Caco-2 (cell line): ENCODE measurements at regions not wholly inside any gene's neighbourhood (a gene's known extent, or its start where the extent isn't known, plus 50 kb on each side); places are given as distances from the start of the nearest gene placed in this dataset.

Experiments used
- BruUV-seq: library from RNA; stranded (reverse); fragments of 400-500 nt; replicated peaks from 2 replicates; lab custom pipeline; 2021; lab: Mats Ljungman, UMichigan
- CTCF ChIA-PET: fragments of 300-600 bp; sonication (Branson Sonifier 250); formaldehyde crosslinking; loops from one replicate; lab custom pipeline; 2022; ENCODE audit warnings: antibody characterized with exemption; lab: Charles Lee
- POLR2A ChIA-PET: fragments of 300-600 bp; sonication (Branson Sonifier 250); formaldehyde crosslinking; loops from one replicate; lab custom pipeline; 2022; ENCODE audit warnings: antibody characterized with exemption; lab: Charles Lee
- DNase-seq, 2 experiments: peaks; one replicate each; pipeline versions ENCODE4 v3.0.0 to v3.0.0-alpha.2; 2020 to 2022
- H3K27me3 ChIP-seq: replicated peaks from 2 replicates; pipeline ENCODE4 v1.6.0; 2011; ENCODE audit warnings: low read length; ENCODE audit not compliant: control insufficient read depth, insufficient read depth
- H3K36me3 ChIP-seq: 2 replicates; pipeline ENCODE4 v1.5.1; 2011; ENCODE audit warnings: low read length; ENCODE audit not compliant: control insufficient read depth, insufficient read depth
- H3K4me1 ChIP-seq: fragments of 250-450 bp; sonication (Bioruptor Pico); 2 replicates; pipeline ENCODE4 v1.5.1; 2020; ENCODE audit warnings: mild to moderate bottlenecking
- H3K4me3 ChIP-seq: 2 replicates; pipeline ENCODE4 v1.5.1; 2011; ENCODE audit warnings: low read depth, mild to moderate bottlenecking, control low read depth, low read length
- H3K9me3 ChIP-seq: fragments of 250-450 bp; sonication (Bioruptor Pico); 2 replicates; pipeline ENCODE4 v1.5.1; 2020; ENCODE audit warnings: mild to moderate bottlenecking, moderate library complexity
- H3K27ac Mint-ChIP-seq: one replicate; pipeline ENCODE4 v1.8.0; 2022; ENCODE audit warnings: mixed read lengths; ENCODE audit not compliant: unreplicated experiment
- H3K27me3 Mint-ChIP-seq: one replicate; pipeline ENCODE4 v1.8.0; 2022; ENCODE audit warnings: mixed read lengths; ENCODE audit not compliant: insufficient read depth, unreplicated experiment
- H3K36me3 Mint-ChIP-seq: one replicate; pipeline ENCODE4 v1.8.0; 2022; ENCODE audit warnings: mild to moderate bottlenecking, mixed read lengths; ENCODE audit not compliant: insufficient read depth, unreplicated experiment
- H3K4me1 Mint-ChIP-seq: one replicate; pipeline ENCODE4 v1.8.0; 2022; ENCODE audit warnings: low read depth, mixed read lengths; ENCODE audit not compliant: unreplicated experiment
- H3K4me3 Mint-ChIP-seq: one replicate; pipeline ENCODE4 v1.8.0; 2022; ENCODE audit warnings: mild to moderate bottlenecking, moderate library complexity, mixed read lengths; ENCODE audit not compliant: unreplicated experiment
- H3K9me3 Mint-ChIP-seq: one replicate; pipeline ENCODE4 v1.8.0; 2022; ENCODE audit warnings: mixed read lengths; ENCODE audit not compliant: unreplicated experiment
- intact Hi-C: fragments of 100-400 bp; cut with micrococcal nuclease; formaldehyde crosslinking; loops from one replicate; pipeline ENCODE4 v1.10.0; 2022; ENCODE audit not compliant: unreplicated experiment
- TF ChIP-seq, protein P1 (sequence below), 2 experiments: fragments of 200-600 bp in 1 of 2; IDR thresholded peaks; 1 replicate in 1 of 2; 2 replicates in 1 of 2; pipeline versions ENCODE4 v1.5.1 to v1.8.0; 2011 to 2022; ENCODE audit warnings: antibody characterized with exemption in 1 of 2, control low read depth in 1 of 2, inconsistent platforms in 1 of 2, low read depth in 1 of 2, low read length in 1 of 2, mild to moderate bottlenecking in 1 of 2, moderate library complexity in 1 of 2; ENCODE audit not compliant: insufficient read depth in 1 of 2, severe bottlenecking in 1 of 2, unreplicated experiment in 1 of 2

DNA sequence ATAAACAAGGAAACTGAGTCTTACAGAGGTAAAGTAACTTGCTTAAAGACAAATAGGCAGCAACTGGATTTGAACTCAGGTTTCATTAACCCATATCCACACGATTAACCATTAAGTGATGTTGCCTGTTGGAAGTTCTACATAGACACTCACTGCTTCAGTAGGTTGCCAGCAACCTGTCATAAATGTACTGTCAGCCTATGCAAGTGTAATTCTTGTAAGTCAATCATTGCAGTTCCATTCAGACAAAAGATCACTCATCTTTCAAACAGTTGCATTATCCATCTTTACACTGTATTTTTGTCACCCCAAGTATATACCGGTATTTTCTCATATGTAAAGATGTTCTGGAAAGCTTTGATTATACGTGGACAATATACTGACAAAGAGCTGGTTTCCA, 676.9 kb upstream of the PCDH20 start:
- H3K27ac Mint-ChIP-seq: no peak overlapping the region
- BruUV-seq: no TSS peak
- H3K9me3 Mint-ChIP-seq: no peaks in the 10 kb centered on the region
- Histone ChIP-seq H3K4me3 (no peak overlapping the region), H3K36me3 (no peaks in the 10 kb centered on the region), H3K9me3 (no peaks in the 10 kb centered on the region; the same call in 1 of the 2 replicates), H3K27me3 (no peaks in the 10 kb centered on the region), H3K4me1 (no peaks in the 10 kb centered on the region)
- DNase-seq: no peak
- no peaks in the 10 kb centered on the region for H3K4me1 Mint-ChIP-seq
- TF ChIP-seq, protein P1, sequence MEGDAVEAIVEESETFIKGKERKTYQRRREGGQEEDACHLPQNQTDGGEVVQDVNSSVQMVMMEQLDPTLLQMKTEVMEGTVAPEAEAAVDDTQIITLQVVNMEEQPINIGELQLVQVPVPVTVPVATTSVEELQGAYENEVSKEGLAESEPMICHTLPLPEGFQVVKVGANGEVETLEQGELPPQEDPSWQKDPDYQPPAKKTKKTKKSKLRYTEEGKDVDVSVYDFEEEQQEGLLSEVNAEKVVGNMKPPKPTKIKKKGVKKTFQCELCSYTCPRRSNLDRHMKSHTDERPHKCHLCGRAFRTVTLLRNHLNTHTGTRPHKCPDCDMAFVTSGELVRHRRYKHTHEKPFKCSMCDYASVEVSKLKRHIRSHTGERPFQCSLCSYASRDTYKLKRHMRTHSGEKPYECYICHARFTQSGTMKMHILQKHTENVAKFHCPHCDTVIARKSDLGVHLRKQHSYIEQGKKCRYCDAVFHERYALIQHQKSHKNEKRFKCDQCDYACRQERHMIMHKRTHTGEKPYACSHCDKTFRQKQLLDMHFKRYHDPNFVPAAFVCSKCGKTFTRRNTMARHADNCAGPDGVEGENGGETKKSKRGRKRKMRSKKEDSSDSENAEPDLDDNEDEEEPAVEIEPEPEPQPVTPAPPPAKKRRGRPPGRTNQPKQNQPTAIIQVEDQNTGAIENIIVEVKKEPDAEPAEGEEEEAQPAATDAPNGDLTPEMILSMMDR (IDR thresholded peaks at IDR 0.05; ENCODE audit: insufficient read depth in 1 of 2, low read depth in 1 of 2, low read length in 1 of 2, severe bottlenecking in 1 of 2, unreplicated experiment in 1 of 2): no peak
- intact Hi-C loops: no loop called here
- no peaks in the 10 kb centered on the region for H3K27me3 Mint-ChIP-seq
- no peaks in the 10 kb centered on the region for H3K36me3 Mint-ChIP-seq
- CTCF ChIA-PET: no interaction called here
- POLR2A ChIA-PET: no interaction called here
- no peak overlapping the region for H3K4me3 Mint-ChIP-seq

DNA sequence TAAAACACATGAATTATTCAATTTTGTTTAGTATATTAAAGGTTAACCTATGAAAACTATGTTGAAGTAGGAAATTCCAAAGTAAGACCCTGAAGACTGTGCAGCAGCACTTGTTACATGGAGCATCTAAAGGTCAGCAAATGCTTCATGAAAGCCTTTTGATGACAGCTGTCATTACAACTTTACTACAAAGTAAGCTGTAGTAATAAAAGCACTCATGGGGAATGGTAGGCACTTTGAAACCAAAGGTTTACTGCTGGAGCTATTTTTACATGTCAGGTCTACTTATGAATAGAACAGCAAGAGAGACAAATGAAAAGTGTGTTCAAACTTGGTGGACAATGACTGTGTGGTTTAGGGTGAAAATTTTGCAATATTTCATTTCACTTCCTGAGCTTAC, 672.5 kb upstream of the PCDH20 start:
- Mint-ChIP-seq H3K4me1 (no peaks in the 10 kb centered on the region), H3K4me3 (no peak overlapping the region), H3K9me3 (no peaks in the 10 kb centered on the region), H3K36me3 (no peaks in the 10 kb centered on the region), H3K27me3 (no peaks in the 10 kb centered on the region), H3K27ac (no peak overlapping the region)
- Histone ChIP-seq H3K36me3 (no peaks in the 10 kb centered on the region), H3K4me1 (no peaks in the 10 kb centered on the region), H3K9me3 (no peaks in the 10 kb centered on the region), H3K4me3 (no peak overlapping the region), H3K27me3 (no peaks in the 10 kb centered on the region)
- no TSS peak for BruUV-seq
- TF ChIP-seq, protein P1 (IDR thresholded peaks at IDR 0.05; ENCODE audit: insufficient read depth in 1 of 2, low read depth in 1 of 2, low read length in 1 of 2, severe bottlenecking in 1 of 2, unreplicated experiment in 1 of 2): no peak
- intact Hi-C loops: no loop called here
- DNase-seq: no peak
- CTCF ChIA-PET: no interaction called here
- POLR2A ChIA-PET: no interaction called here

DNA sequence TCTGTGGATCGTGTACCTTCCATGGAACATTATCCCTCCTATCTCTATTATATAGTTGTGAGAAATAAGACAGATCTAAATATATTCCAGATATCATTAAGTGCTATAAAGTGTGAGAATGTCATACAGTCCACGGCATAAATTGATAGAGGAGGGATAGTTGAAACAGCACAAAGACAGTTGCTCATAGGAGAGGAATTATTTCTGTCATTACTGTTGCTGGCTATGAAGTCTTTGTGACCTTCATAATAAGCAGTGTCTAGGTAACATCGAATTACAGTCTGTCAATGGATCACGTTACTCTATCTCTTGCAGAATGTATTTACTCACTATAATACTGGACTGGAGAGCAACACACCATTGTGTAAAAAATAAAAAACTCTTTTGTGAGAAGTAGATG, 671.5 kb upstream of the PCDH20 start:
- no peaks in the 10 kb centered on the region for H3K27me3 Mint-ChIP-seq

More for the DNA sequence above, 671.5 kb upstream of the PCDH20 start:
- no peaks in the 10 kb centered on the region for H3K4me1 ChIP-seq
- no peak overlapping the region for H3K4me3 ChIP-seq
- Mint-ChIP-seq H3K4me3 (no peak overlapping the region), H3K4me1 (no peaks in the 10 kb centered on the region), H3K27ac (no peak overlapping the region), H3K9me3 (no peaks in the 10 kb centered on the region), H3K36me3 (no peaks in the 10 kb centered on the region)
- intact Hi-C loops: no loop called here
- no peaks in the 10 kb centered on the region for H3K9me3 ChIP-seq
- no peak for DNase-seq
- ChIA-PET CTCF (no interaction called here), POLR2A (no interaction called here)
- TF ChIP-seq, protein P1 (IDR thresholded peaks at IDR 0.05; ENCODE audit: insufficient read depth in 1 of 2, low read depth in 1 of 2, low read length in 1 of 2, severe bottlenecking in 1 of 2, unreplicated experiment in 1 of 2): no peak
- no peaks in the 10 kb centered on the region for H3K36me3 ChIP-seq
- H3K27me3 ChIP-seq: no peaks in the 10 kb centered on the region
- no TSS peak for BruUV-seq
